IgD-negative memory B cell (primary cell): ENCODE measurements at regions not wholly inside any gene's neighbourhood (a gene's known extent, or its start where the extent isn't known, plus 50 kb on each side); places are given as distances from the start of the nearest gene placed in this dataset.
"Not testable (repeated sequence)": the region's sequence is repeated elsewhere in the genome, so short reads cannot be mapped to it uniquely, and the experiment has no call there.

Experiments
- H3K27ac Mint-ChIP-seq, 3 donors: one replicate each; pipeline ENCODE4 v1.8.0; 2020 to 2022; ENCODE audit warnings: mild to moderate bottlenecking in 3 of 3, mixed read lengths in 3 of 3, moderate library complexity in 1 of 3
- H3K27me3 Mint-ChIP-seq: one replicate; pipeline ENCODE4 v1.8.0; 2021; ENCODE audit warnings: mixed read lengths
- H3K36me3 Mint-ChIP-seq: one replicate; pipeline ENCODE4 v1.8.0; 2020; ENCODE audit warnings: mild to moderate bottlenecking, mixed read lengths
- H3K4me1 Mint-ChIP-seq, 3 donors: one replicate each; pipeline ENCODE4 v1.8.0; 2020 to 2022; ENCODE audit warnings: mixed read lengths in 3 of 3, mild to moderate bottlenecking in 1 of 3
- H3K4me3 Mint-ChIP-seq, 4 donors: one replicate each; pipeline ENCODE4 v1.8.0; 2020 to 2022; ENCODE audit warnings: mild to moderate bottlenecking in 4 of 4, mixed read lengths in 4 of 4, moderate library complexity in 3 of 4
- H3K9me3 Mint-ChIP-seq, 3 donors: one replicate each; pipeline ENCODE4 v1.8.0; 2020 to 2021; ENCODE audit warnings: mixed read lengths in 3 of 3, mild to moderate bottlenecking in 1 of 3

DNA sequence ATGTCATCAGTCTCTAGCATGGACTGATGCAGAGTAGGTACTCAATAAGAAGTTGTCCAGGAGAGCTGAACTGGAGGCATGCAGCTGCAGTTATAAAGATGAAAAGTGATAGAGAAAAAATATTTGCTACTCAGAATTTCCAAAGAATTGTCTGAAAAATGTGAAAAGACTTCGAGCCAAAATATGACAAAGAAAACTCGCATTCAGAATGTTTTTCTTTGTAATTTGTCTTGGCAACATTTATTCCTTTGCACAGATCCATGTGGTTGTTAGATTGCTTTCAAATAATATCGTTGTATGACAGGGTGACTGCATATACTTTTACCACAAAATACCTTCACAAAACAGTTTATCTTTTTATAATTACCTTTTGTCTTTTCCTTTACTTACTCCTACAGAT, 128.0 kb upstream of the SLC4A4 start:
- Mint-ChIP-seq H3K4me3 (no peak overlapping the region), H3K27ac (no peak overlapping the region), H3K4me1 (no peaks in the 10 kb centered on the region), H3K36me3 (no peaks in the 10 kb centered on the region), H3K27me3 (no peaks in the 10 kb centered on the region), H3K9me3 (peaks cover 0 to 4% (median 0%) of the 10 kb centered on the region in 3 donors)

DNA sequence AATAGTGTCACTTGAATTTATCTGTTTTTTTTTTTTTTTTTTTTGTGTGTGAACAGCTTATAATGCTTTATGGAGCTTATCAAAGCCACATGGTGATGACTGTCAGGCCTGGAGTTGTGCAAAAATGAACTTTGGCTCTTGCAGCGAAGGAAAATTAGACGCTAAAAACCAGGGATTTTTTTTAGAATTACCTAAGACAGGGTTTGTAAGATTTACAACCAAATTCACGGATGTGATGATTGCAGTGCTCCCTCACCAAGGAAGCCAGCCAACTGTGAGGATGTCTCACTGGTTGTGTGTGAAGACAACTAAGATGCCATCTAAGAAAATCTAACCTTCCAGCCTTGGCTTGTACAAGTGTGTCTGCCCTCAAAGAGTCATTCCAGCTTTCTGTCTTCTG, 127.1 kb upstream of the SLC4A4 start:
- Mint-ChIP-seq H3K27ac (no peak overlapping the region), H3K27me3 (peaks cover 2% of the 10 kb centered on the region), H3K9me3 (peaks cover 0 to 4% (median 0%) of the 10 kb centered on the region in 3 donors), H3K4me1 (no peaks in the 10 kb centered on the region), H3K36me3 (no peaks in the 10 kb centered on the region), H3K4me3 (no peak overlapping the region)

DNA sequence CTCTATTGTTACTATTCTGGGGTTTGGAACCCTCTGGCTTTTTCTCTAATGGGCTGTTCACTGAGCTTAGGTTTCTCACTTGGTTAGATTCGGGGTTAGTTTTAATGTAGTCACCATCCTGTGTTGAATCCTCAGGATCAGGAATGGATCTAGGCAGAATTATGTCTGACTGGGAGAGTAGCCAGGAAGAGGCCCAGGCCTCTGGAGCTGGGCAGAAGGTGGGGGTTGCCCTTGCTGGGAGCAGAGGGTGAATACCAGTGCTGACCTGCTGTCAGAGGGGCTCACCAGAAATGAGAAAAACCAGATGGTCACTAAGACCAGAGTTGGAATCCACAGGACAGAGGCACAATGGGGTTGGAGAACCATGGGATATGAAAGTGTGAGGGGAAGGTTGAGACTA, 126.6 kb upstream of the SLC4A4 start:
- Mint-ChIP-seq H3K27ac (no peak overlapping the region), H3K4me1 (no peaks in the 10 kb centered on the region), H3K27me3 (peaks cover 2% of the 10 kb centered on the region), H3K9me3 (peaks cover 0 to 4% (median 0%) of the 10 kb centered on the region in 3 donors), H3K36me3 (no peaks in the 10 kb centered on the region), H3K4me3 (no peak overlapping the region)

DNA sequence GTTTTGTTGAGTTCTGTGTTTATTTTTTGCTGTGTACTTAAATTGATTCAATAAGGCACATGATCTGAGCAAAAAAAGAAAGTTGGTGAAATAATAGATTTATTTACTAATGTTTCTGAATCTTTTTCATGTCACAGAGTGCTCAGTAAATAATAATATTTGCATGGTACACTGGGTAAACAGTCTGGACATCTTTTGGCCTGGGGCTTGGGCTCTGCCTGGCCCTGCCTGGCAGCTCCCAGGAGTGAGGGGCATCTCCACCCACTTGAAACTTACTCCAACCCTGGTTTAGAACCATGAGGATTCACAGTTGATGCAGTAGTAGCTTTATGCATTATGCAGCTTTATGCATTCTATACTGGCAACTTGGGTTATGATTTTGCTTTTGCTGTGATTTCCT, 124.2 kb upstream of the SLC4A4 start:
- no peak overlapping the region for H3K27ac Mint-ChIP-seq
- H3K9me3 Mint-ChIP-seq: peaks cover 0 to 4% (median 0%) of the 10 kb centered on the region in 3 donors
- no peak overlapping the region for H3K4me3 Mint-ChIP-seq
- H3K27me3 Mint-ChIP-seq: peaks cover 2% of the 10 kb centered on the region
- no peaks in the 10 kb centered on the region for H3K36me3 Mint-ChIP-seq
- no peaks in the 10 kb centered on the region for H3K4me1 Mint-ChIP-seq

DNA sequence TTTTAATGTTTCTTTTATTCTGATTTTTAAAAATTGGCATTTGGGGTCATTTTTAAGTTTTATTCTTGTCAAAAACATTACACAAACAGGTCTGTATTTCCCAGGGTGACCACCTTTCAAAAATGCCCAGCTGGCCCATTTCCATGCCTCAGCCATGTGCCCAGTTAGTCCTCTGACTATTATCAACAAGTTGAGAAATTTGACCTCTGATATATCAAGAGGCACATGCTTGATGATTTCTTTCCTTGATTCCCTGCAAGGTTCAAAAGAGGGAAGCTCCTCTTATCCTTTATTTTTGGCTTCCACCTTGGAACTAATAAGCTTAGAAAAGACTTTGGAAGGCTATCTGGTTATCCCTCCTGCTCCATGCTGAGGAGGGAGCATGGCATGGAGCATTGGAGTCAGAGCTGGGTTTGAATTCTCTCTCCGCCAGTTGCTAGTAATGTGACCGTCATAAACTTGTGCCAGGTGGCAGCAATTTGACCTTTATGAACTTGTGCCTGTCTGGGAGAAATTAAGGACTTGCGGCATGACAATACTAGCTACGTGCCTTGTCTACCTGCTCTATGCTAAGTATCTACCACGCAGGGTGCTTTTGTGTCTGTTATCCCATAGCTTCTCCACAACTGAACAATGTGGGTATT, 122.4 kb upstream of the SLC4A4 start:
- Mint-ChIP-seq H3K27ac (no peak overlapping the region), H3K9me3 (peaks cover 3 to 7% (median 4%) of the 10 kb centered on the region in 3 donors), H3K27me3 (peaks cover 3% of the 10 kb centered on the region), H3K36me3 (no peaks in the 10 kb centered on the region), H3K4me3 (no peak overlapping the region), H3K4me1 (no peaks in the 10 kb centered on the region)

DNA sequence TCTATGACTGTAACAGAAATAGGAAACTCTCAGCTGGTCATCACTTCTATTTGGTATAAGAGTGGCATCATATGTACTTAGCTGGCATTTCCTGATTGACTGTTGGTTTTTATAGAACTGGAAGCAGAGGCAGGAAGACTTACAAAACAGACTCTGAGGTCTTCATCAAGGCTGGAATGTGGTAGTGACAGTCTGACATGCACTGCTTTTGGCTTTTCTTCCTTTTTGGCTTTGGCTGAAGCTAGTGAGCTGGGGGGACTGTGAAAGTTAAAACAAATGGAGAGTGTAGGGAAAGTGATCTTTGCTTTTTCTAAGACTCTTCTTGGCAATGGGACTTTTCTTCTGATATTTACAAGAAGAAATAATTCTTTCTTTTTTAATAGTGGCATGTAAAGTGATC, 121.1 kb upstream of the SLC4A4 start:
- no peaks in the 10 kb centered on the region for H3K4me1 Mint-ChIP-seq
- H3K36me3 Mint-ChIP-seq: no peaks in the 10 kb centered on the region
- peaks cover 9% of the 10 kb centered on the region for H3K27me3 Mint-ChIP-seq
- no peak overlapping the region for H3K4me3 Mint-ChIP-seq
- H3K27ac Mint-ChIP-seq: no peak overlapping the region
- H3K9me3 Mint-ChIP-seq: peaks cover 3 to 9% (median 7%) of the 10 kb centered on the region in 3 donors

DNA sequence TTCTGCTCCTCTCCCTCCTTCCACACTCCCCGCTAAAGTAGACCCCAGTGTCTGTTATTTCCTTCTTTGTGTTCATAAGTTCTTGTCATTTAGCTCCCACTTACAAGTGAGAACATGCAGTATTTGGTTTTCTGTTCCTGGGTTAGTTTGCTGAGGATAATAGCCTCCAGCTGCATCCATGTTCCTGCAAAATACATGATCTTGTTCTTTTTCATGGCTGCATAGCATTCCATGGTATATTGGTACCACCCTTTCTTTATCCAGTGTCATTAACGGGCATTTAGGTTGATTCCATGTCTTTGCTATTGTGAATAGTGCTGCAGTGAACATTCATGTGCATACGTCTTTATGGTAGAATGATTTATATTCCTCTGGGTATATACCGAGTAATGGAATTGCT, 118.0 kb upstream of the SLC4A4 start:
- not testable (repeated sequence) for H3K36me3 Mint-ChIP-seq, H3K9me3 Mint-ChIP-seq, H3K27ac Mint-ChIP-seq, H3K4me3 Mint-ChIP-seq, H3K4me1 Mint-ChIP-seq
- H3K27me3 Mint-ChIP-seq: peaks cover 19% of the 10 kb centered on the region

DNA sequence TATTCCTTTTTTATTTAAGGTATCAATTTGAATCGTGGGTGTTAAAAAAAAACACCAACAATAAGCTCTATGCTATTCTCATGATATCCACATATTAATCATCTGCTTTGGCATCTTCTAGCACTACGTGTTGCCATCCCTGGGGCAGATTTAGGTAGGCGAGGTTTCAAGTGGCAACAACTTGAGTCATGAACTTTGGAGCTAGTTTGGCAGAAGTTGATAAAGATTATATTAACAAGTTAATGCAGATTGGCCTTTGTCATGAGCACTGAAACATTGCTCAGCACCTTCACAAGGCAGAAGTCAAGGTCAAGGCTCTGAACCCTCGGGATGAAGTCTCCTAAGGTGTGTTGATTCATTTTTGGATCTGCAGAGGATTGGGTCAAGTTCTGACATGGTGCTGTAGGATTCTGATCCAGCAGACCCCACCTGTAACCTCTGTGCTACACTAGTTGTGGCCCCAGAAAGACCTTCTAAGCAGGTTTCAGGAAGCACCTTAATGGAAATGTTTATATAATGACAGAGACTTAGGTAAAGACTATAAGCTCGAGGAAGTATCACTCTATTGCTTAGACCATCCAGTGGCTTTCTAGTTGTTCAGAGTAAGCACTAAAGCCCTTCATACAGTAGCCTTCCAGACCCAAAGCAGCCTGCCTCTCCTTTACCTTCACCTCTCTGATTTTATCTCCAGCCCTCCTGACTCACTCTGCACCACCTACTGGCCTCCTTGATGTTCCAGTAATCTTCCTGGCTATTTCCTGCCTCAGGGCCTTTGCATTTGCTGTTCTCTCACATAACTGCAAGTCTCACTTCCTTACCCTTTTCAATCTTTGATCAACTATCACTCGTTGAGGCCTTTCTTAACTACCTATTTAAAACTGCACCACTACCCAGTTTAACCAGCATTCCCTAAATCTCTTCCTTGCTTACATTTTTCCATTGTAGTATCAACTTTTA, 117.0 kb upstream of the SLC4A4 start:
- H3K4me1 Mint-ChIP-seq: no peaks in the 10 kb centered on the region
- H3K4me3 Mint-ChIP-seq: no peak overlapping the region
- H3K27me3 Mint-ChIP-seq: peaks cover 17% of the 10 kb centered on the region
- H3K36me3 Mint-ChIP-seq: no peaks in the 10 kb centered on the region
- H3K9me3 Mint-ChIP-seq: peaks cover 3 to 7% (median 5%) of the 10 kb centered on the region in 3 donors
- H3K27ac Mint-ChIP-seq: no peak overlapping the region

DNA sequence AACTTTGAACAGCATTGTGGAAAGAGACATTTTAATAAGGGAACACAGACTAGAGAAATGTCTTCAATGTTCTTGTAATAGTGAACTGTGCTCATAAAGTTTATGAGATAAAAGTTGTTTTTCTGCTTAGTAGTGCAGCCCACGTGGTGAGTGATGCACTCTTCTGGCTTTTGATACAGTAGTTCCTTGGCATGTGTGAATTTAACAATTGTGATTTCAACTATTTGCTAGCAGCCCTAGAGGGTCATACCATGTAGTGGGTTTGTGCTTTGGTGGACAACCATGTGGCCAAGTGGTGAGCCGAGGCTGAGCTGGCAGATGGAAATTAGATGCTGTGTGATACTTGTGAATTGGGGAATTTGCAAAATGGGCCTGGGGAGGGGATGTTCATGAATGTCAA, 116.2 kb upstream of the SLC4A4 start:
- H3K36me3 Mint-ChIP-seq: peaks cover 1% of the 10 kb centered on the region
- no peaks in the 10 kb centered on the region for H3K4me1 Mint-ChIP-seq
- H3K27me3 Mint-ChIP-seq: peaks cover 18% of the 10 kb centered on the region
- H3K9me3 Mint-ChIP-seq: peaks cover 3 to 7% (median 5%) of the 10 kb centered on the region in 3 donors
- no peak overlapping the region for H3K27ac Mint-ChIP-seq
- no peak overlapping the region for H3K4me3 Mint-ChIP-seq

DNA sequence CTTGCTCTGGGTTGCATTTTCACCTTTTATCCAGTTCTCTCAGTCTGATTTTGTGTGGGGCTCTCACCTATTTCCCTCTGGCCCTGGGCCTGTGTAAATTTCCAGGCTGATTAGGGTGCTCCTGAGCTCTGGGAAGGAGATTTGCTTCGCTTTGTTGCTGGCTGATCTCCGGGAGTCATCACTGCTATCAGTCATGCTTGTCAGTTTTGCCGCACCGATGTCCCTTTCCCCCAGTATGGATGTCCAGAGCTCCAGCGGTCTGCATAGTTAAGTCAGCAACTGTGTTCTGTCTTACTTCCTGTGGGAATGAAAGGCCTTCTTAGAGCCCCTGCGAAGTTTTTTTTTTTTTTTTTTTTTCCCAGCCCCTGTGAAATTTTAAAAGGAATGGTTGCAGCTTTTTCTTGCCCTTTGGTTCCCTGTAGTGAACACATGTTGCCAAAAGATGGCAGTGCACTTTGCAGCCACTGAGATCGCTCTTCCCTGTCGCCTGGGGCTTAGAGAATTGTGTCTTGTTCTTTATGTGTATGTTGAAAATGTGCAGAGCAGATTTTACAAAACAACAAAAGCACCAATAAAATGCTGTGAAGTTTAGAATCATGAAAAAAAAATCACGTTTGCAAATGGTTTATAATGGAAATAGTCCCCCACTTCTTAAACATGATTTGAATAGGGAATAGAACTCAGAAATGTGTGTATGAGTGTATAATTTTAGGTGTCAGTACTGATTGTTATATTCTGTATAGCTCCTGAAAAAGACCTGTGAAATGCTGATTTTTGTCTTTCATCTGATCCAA, 109.1 kb upstream of the SLC4A4 start:
- H3K4me1 Mint-ChIP-seq: no peaks in the 10 kb centered on the region
- peaks cover 1% of the 10 kb centered on the region for H3K36me3 Mint-ChIP-seq
- H3K27me3 Mint-ChIP-seq: peaks cover 5% of the 10 kb centered on the region
- no peak overlapping the region for H3K4me3 Mint-ChIP-seq
- H3K9me3 Mint-ChIP-seq: no peaks in the 10 kb centered on the region
- H3K27ac Mint-ChIP-seq: no peak overlapping the region

DNA sequence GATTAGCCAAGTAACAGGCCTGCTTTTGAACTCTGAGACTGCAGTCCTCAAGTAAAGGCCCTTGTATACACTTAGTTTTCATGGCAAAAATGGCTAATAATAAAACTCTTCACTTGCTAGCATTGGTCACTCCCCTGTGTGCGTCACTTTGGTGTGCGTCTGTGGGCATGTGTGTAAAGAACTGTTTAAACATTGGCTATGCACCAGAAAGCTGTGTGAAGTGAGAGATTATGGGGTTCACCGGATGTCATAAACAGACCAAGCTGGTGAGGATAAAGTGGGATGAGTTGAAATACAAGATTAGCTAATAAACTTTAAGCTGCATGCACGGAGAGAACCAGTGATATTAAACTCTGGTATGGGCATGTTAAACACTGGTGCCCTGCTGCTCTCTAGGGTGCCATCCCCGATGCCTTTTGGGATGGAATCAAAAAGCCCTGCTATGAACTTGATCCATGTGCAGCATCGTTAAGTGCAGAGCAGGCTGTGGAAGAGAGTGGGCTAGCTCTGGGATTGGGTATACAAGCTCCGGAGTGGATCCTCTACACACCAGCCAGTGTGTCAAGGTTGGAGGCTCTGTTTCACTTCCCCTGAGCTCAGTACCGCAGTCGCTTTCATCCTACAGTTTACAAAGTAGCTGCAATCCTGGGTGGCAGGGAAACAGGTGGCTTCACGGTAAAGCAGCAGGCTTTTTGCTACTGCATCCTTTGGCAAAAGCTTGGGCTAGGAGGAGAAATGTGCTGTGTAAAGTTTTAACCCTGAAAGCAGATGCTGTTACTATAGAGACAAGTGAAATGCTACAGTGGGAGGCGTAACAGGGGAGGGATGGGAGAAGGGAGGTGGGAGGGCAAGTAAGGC, 108.3 kb upstream of the SLC4A4 start:
- H3K4me3 Mint-ChIP-seq: no peak overlapping the region
- no peaks in the 10 kb centered on the region for H3K4me1 Mint-ChIP-seq
- H3K27ac Mint-ChIP-seq: no peak overlapping the region
- peaks cover 5% of the 10 kb centered on the region for H3K27me3 Mint-ChIP-seq
- no peaks in the 10 kb centered on the region for H3K9me3 Mint-ChIP-seq
- peaks cover 1% of the 10 kb centered on the region for H3K36me3 Mint-ChIP-seq

DNA sequence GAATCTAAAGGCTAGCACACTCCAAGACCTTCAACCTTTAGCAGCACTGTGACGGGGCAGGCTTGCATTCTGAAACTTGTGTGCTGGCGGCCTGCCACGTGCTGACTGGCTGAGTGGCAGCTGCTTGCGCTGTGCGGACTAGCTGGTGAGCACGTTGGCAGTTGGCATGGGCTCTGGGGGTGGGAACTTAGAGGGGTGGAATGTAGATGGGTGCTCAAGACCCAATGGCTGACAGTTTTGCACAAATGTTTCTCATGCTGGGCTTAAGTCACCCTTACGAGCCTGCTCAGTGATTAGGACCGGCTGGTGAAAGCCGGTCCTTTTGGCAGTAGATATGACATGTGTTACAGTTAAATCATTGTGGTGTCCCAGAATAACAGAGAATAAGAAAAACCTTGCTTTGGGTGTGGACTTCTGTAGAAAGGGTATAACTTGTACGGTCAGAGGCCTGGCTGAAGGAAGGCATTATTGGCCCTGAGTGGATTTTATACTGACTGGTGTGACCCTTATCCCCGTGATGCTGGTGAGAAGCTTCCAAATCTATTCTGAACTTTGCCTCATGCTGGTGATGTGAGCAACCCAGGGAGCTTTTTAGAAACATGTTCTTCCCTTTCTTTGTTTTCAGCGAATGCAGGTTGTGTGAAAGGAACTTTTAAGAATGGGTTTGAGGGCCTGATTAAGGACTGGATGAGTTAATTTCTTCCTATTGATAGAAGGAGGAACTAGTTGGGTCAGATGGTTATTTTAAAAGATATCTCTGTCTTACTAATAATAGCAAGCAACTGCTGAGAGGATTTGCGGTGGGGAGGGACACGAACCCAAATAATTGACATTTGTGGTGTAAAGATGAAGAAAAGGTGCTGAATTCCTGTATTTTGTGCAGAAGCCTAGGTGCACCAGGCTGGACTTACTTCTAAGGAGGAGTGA, 107.4 kb upstream of the SLC4A4 start:
- no peak overlapping the region for H3K4me3 Mint-ChIP-seq
- peaks cover 1% of the 10 kb centered on the region for H3K36me3 Mint-ChIP-seq
- H3K4me1 Mint-ChIP-seq: no peaks in the 10 kb centered on the region
- no peaks in the 10 kb centered on the region for H3K9me3 Mint-ChIP-seq
- no peak overlapping the region for H3K27ac Mint-ChIP-seq
- H3K27me3 Mint-ChIP-seq: peaks cover 7% of the 10 kb centered on the region

DNA sequence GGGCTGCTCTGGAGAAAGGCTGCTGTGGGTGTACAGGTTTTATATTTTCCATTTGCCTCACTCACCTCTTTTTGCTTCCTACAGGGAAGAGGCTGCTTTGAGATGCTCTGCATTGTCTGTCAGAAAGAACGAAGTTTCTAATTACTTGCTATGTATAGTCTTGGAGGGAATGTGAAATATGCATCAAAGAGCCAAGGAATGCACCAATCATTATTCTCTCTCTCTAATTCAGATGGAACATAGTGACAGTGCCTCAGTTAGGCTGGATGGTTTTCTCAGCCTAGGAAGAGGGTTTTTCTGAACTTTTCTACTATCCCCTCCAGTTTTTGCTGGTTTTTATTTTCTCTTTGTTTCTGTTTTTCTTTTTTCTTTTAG, 106.8 kb upstream of the SLC4A4 start:
- Mint-ChIP-seq H3K4me1 (no peaks in the 10 kb centered on the region), H3K27ac (no peak overlapping the region), H3K9me3 (no peaks in the 10 kb centered on the region), H3K36me3 (peaks cover 1% of the 10 kb centered on the region), H3K4me3 (no peak overlapping the region), H3K27me3 (peaks cover 7% of the 10 kb centered on the region)

DNA sequence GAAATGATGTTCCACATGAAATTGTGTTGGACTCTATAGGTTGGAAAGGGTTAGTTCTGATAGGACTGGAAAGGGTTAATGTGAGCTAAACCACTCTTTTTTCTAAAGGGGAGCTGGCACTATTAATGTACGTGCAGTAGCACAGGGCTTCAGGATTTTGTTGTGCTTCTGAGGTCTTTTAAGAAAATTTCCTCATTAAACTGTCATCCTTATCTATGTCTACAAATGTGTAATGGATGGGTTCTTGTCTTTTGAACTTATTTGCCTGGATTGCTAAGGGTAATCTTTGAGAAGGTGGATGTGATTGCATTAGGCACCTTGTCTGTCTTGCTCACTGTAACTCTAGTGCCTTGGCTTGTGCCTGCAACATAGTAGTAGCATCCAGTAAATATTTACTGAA, 106.0 kb upstream of the SLC4A4 start:
- peaks cover 5% of the 10 kb centered on the region for H3K27me3 Mint-ChIP-seq
- H3K4me1 Mint-ChIP-seq: no peaks in the 10 kb centered on the region
- H3K4me3 Mint-ChIP-seq: no peak overlapping the region
- no peaks in the 10 kb centered on the region for H3K36me3 Mint-ChIP-seq
- H3K9me3 Mint-ChIP-seq: no peaks in the 10 kb centered on the region
- H3K27ac Mint-ChIP-seq: no peak overlapping the region
